Psoas muscle (tissue), 7 donors: ENCODE measurements at regions not wholly inside any gene's neighbourhood (a gene's known extent, or its start where the extent isn't known, plus 50 kb on each side); places are given as distances from the start of the nearest gene placed in this dataset.
A peak's percentile ranks its signal among the peaks of the same experiment; 100 is the strongest.

Experiments used
- ATAC-seq, 4 donors: fragments of 200-7000 bp; cut with Tn5 transposase; one replicate each; pipeline ENCODE4 v1.9.1; 2020; ENCODE audit warnings: moderate library complexity in 3 of 4, mild to moderate bottlenecking in 2 of 4
- DNase-seq, 2 donors: peaks; one replicate each; pipeline ENCODE4 v3.0.0-alpha.2; 2020
- H3K27ac ChIP-seq: fragments of 200-600 bp; one replicate; pipeline ENCODE4 v1.8.0; 2022
- H3K27me3 ChIP-seq, 3 donors: fragments of 200-600 bp in 1 of 3; one replicate each; pipeline versions ENCODE4 v1.6.1 to v1.8.0; 2013 to 2022; ENCODE audit warnings: low read length in 2 of 3, mild to moderate bottlenecking in 2 of 3, moderate library complexity in 1 of 3; ENCODE audit not compliant: insufficient read depth in 3 of 3
- H3K36me3 ChIP-seq, 2 donors: fragments of 200-600 bp in 1 of 2; one replicate each; pipeline versions ENCODE4 v1.6.1 to v1.8.0; 2013 to 2022; ENCODE audit warnings: low read depth in 1 of 2, mild to moderate bottlenecking in 1 of 2, moderate library complexity in 1 of 2; ENCODE audit not compliant: insufficient read depth in 1 of 2
- H3K4me1 ChIP-seq: fragments of 200-600 bp; one replicate; pipeline ENCODE4 v1.8.0; 2022
- H3K4me3 ChIP-seq: fragments of 200-600 bp; one replicate; pipeline ENCODE4 v1.8.0; 2022; ENCODE audit warnings: mild to moderate bottlenecking
- H3K9me3 ChIP-seq: fragments of 200-600 bp; one replicate; pipeline ENCODE4 v1.8.0; 2022
- CTCF ChIP-seq: fragments of 200-600 bp; IDR thresholded peaks from one replicate; pipeline ENCODE4 v1.8.0; 2022; ENCODE audit warnings: antibody characterized with exemption
- WGBS, 3 donors: extraction: QIAGEN DNeasy Blood & Tissue Kit; methylation state at CpG; one replicate each; pipeline versions ENCODE4 v1.1.6 to v1.1.7; 2013; 5-methylcytosine and 5-hydroxymethylcytosine counted together
- intact Hi-C, 2 donors: fragments of 100-400 bp; cut with DNase I; formaldehyde crosslinking; loops; one replicate each; pipeline versions ENCODE4 v1.11.0 to v1.14.2; 2022
- donor health status: healthy with polysubstance abuse.
- donor health status: DM: no; HTN: no; CAD: no; lungs with moderate emphysema.
- donor health status: Bipolar disorder and iron deficiency.
- donor health status: healthy.
- donor health status: DM: yes; HTN: yes; CAD: no.
- donor health status: DM: no; HTN: no; CAD: no.
- donor health status: DM: yes; HTN: yes; CAD: no.

GRCh38 chr2:12163866-12164265, 417.4 kb downstream of the LPIN1 start:
- intact Hi-C loops, result no loop called here
- no peak for DNase-seq
- Histone ChIP-seq H3K27ac (no peak overlapping the region), H3K9me3 (no peaks in the 10 kb centered on the region), H3K36me3 (no peaks in the 10 kb centered on the region), H3K27me3 (peaks cover 0 to 5% (median 0%) of the 10 kb centered on the region in 3 donors), H3K4me1 (peaks cover 3% of the 10 kb centered on the region), H3K4me3 (no peak overlapping the region)
- WGBS, 3 donors, result 88 to 93% (median 90%) methylated on average over 12 of the region's 12 CpGs
- no peak for TF ChIP-seq CTCF
- no peak for ATAC-seq

GRCh38 chr2:12164689-12165088, 418.3 kb downstream of the LPIN1 start:
- ATAC-seq (no peak), DNase-seq (no peak)
- H3K36me3 ChIP-seq, result no peaks in the 10 kb centered on the region
- intact Hi-C loops, result no loop called here
- 75 to 82% (median 82%) methylated on average over 5 of the region's 5 CpGs for WGBS, 3 donors
- no peak for TF ChIP-seq CTCF
- no peaks in the 10 kb centered on the region for H3K9me3 ChIP-seq
- H3K27ac ChIP-seq, result no peak overlapping the region
- peaks cover 0 to 5% (median 0%) of the 10 kb centered on the region in 3 donors for H3K27me3 ChIP-seq
- H3K4me3 ChIP-seq, result no peak overlapping the region
- peaks cover 11% of the 10 kb centered on the region for H3K4me1 ChIP-seq

GRCh38 chr2:12167525-12168317, 421.3 kb downstream of the LPIN1 start:
- TF ChIP-seq CTCF, result no peak
- 74 to 81% (median 78%) methylated on average over 13 of the region's 13 CpGs for WGBS, 3 donors
- ATAC-seq (peak in 1 of 4 donors; percentile 43), DNase-seq (no peak)
- H3K27me3 ChIP-seq, result no peaks in the 10 kb centered on the region
- peaks cover 19% of the 10 kb centered on the region for H3K4me1 ChIP-seq
- H3K9me3 ChIP-seq, result no peaks in the 10 kb centered on the region
- H3K4me3 ChIP-seq, result no peak overlapping the region
- no peaks in the 10 kb centered on the region for H3K36me3 ChIP-seq
- H3K27ac ChIP-seq, result no peak overlapping the region
- intact Hi-C loops, result no loop called here

GRCh38 chr2:12168354-12168753, 421.9 kb downstream of the LPIN1 start:
- Histone ChIP-seq H3K27ac (peak overlapping the region; percentile 62), H3K27me3 (no peaks in the 10 kb centered on the region), H3K4me3 (no peak overlapping the region), H3K36me3 (no peaks in the 10 kb centered on the region), H3K4me1 (peaks cover 19% of the 10 kb centered on the region), H3K9me3 (no peaks in the 10 kb centered on the region)
- intact Hi-C loops, result no loop called here
- no peak for DNase-seq
- TF ChIP-seq CTCF, result no peak
- 86 to 94% (median 88%) methylated on average over 6 of the region's 6 CpGs for WGBS, 3 donors
- ATAC-seq, result no peak
